ENCODE measurements at regions not wholly inside any gene's neighbourhood (a gene's known extent, or its start where the extent isn't known, plus 50 kb on each side); places are given as distances from the start of the nearest gene placed in this dataset.
"Not testable (repeated sequence)": the region's sequence is repeated elsewhere in the genome, so short reads cannot be mapped to it uniquely, and the experiment has no call there.

DNA sequence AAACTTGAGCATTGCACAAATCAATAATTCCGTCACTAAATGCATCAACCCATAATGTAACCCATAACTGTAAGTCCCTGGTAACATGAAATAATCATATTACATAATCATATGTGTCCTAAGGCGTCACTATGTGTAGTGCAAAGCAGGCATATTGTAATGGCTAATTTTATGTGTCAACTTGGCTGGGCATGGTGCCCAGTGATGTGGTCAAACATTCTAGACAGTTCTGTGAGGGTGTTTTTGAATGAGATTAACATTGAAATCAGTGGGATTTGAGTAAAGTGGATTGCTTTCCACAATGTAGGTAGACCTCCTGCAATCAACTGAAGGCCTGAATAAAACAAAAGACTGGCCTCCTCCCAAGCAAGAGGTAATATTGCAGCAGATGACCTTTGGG lies 794.4 kb upstream of the ACO1 start:
- no peak for DNase-seq

DNA sequence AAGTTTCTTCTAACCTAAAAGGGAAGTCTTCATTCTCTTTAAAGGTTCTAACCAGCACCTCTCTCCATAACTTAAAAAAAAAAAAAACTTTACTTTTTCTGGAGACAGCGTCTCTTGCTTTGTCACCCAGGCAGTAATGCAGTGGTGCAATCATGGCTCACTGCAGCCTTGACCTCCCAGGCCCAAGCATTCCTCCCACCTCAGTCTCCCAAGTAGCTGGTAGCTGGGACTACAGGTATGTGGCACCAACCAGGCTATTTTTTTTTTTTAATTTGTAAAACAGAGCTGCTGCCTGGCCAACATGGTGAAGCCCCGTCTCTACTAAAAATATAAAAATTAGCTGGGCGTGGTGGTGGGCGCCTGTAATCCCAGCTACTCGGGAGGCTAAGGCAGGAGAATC lies 787.4 kb upstream of the ACO1 start:
- not testable (repeated sequence) for DNase-seq

DNA sequence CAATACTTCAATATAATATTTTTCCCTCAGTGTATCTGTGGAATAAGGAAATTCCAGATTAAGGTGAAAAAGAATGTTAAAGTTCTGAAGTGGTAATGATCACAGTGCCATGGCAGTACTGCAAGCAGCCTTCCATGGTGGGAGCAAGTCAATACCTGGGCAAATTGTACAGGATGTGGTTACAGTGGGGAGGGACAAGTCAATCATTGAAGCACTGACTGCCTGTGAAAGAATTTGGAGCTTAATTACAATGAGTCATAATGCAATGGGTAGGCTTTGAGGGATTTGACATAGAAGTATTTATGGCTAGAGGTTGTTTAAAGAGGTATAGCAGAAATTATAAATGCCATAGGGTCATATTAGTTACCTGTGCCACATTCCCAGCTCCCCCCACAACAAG lies 786.5 kb upstream of the ACO1 start:
- DNase-seq, result no peak

DNA sequence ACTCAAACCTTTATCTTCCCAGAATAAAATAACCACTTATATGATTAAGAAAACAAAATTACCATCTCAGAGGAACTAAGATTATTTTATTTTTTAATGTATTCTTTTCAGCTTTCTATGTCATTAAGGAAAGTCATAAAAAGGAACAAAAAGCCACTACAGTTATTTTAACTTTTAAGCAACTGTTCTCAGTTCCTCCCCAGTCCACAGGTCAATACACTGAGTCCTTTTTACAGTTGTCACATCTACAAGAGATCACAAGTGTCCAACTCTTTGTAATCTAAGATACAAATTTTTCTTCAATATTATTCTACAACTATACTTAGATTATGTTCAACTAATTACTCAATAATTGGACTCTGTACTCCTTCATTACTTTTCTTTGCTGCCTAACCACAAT lies 782.8 kb upstream of the ACO1 start:
- no peak for DNase-seq

DNA sequence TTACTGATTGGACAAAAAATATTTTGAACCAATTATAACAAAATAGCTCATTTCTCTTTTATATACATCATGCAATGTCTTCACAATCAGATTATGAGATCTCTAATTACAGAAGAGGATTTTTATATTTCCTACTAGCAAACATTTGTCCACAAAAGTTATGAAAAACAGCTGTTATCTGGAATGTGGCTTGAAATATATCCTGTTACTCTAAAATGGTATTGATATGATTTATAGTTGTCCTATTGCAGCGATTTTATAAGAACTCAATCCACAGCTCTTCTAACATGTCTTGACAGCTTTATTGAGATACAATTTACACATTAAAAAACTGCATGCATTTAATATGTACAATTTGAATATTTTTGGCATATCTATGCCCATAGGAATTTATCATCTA lies 779.9 kb upstream of the ACO1 start:
- DNase-seq, result no peak

DNA sequence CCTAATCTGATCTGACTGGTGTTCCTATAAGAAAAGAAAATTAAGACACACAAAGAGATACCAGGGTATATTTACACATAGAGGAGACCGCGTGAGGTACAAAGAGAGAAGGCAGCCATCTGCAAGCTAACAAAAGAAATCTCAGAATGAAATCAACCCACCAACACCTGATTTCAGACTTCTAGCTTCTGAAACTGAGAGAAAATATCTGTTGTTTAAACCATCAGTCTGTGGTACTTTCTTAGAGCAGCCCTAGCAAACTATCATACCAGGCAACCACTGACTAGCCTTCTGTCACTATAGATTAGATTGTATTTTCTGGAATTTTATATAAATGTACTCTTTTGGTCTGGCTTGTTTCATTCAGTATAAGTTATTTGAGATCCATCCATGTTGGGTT lies 779.3 kb upstream of the ACO1 start:
- DNase-seq, result no peak

DNA sequence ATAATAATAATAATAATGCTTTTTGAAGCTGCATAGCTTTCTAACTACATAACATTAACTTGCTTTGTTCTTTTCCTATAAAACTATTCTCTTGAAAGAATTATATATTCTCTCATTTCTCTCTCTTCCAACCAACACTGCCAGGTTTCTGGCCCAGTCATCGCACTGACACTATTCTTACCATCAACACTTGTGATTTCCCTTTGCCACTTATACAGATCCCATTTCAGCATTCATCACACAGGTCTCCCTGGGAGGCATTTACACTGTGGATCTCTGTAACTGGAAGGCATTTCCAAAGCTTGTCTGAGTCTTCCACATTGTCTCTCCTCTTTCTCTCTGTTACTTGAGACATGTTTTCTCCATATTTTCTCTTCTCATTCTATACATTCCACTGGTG lies 777.8 kb upstream of the ACO1 start:
- DNase-seq, result no peak

DNA sequence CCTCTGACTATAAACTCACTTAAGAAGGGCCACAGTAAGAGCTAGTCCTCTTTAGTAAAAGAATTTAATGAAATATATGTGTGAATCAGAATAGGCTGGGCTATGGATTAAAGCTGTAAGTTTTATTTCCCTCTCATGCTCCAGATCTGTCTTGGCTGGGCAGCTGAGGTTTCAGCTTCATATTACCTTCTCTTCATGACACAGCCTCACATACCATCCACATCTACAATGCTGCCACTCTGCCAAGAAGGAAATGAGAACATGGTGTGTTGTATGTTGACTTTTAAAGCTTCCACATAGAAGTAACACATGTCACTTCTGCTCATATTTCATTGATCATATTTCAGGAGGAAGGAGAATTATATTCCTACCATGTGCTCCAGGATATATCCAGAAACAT lies 776.0 kb upstream of the ACO1 start:
- DNase-seq, result no peak

DNA sequence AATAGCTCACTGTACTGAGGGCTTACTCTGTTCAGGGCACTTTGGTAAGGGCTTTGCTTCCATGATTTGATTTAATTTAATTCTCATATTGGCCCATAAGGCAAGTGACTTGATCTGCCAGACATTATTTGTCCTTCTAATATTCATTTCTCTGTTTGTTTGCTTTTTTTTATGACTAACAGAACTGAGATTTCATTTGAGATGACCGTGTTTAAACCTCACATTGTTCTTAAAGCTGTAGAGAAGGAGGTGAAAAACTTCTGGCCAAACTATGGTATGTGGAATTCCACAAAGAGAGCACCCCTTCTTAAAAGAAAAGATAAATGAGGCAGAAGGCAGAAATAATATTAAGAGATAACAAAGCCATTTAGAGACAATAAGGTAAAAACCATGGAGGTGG lies 775.6 kb upstream of the ACO1 start:
- no peak for DNase-seq

DNA sequence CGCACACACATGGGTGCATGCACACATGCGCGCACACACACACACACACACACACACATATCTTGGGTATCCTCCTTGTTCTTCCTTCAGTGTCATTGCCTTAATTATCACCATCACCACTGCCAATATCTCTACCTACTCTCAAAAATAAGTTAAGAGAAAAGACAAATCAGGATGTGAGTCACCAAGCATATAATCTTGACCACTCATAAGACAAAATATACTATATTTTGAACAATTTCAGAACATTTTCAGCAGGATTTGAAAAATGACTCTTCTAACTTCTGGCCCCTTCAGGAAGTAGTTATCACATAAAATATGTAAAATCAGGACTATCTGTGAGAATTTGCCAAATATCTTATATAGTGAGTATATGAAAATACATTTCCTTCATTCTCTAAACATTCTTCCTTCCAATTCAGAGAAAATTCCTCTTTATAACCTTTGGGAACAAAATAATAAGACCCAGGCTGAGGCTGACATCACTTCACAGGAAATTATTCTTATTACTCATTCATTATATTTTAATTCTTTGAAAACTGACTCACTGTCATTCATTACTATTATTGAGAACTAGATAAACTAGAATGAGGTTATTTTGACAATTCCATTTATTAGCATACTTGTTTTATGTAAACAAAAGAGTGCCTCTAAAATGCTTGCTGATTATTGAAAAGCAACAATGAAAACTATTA lies 772.0 kb upstream of the ACO1 start:
- DNase-seq, result no peak

DNA sequence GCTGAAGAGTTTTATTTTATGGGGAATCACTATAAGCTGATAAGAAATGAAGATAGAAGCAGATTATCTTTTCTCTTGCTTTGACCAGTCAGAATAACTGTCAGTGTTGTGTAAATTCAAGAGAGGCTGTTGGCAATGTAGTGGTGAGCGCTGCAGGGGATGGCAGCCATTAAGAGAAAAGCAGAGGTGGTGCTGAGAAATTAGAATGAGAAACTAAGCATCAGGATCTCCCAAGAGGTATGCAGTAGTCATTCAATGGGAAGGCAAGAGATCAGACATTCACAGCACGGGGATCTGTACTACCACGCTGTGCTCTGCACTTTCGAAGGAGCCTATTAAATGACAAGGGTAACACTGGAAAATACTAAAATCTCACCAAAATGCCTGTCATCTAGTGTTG lies 768.5 kb upstream of the ACO1 start:
- DNase-seq, result no peak

DNA sequence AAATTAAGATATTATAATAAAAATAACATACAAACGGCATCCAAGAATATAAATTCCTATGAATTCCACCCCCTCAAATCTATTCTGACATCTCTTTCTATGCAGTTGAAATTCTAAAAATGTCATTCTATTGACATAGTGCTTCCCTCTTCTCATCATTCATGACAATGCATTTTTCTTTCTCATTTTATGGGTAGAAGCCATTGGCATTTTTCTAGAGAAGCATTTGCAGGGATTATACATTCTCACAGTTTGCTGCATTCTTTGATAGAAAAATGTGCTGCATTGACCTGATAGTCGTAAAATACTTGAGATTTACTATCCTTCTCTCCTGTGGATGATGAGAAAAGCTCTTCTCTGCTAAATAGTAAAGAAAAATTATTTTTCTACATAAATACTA lies 760.9 kb upstream of the ACO1 start:
- no peak for DNase-seq

DNA sequence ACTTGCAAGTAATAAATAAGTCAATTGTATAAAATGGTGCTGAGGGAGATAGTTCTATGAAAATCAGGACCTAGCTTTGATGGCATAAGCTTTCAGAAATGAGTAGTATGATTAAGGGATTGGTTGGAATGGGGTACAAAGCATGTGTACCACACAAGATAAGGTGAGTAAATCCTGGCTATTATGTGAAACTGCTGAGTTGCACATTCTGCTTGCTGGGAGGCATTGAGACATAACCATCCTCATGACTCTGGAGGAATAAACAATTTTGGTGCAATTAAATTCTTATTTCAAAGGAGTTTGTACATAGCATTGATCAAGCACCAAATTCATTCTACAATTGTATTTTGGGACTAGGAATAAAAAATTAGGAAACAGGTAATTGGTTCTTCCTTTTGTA lies 755.2 kb upstream of the ACO1 start:
- no peak for DNase-seq

DNA sequence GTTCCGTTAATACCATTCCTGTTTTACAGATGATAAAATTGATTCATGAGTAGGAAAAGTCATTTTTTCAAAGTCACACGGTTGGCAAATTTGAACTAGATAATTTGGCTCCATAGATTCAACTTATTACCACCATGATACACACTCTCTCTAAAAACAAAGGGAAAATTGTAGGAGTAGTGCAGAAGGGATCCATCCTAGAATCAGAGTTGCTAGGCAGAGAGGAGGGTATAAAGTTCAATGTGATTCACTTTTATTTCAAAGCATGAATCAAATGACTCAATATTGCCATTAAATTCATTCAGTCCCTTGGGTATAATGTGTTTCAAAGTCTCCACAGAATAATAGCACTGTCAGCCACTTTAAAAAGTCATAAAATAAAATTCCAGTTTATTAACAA lies 747.2 kb upstream of the ACO1 start:
- DNase-seq, result no peak

DNA sequence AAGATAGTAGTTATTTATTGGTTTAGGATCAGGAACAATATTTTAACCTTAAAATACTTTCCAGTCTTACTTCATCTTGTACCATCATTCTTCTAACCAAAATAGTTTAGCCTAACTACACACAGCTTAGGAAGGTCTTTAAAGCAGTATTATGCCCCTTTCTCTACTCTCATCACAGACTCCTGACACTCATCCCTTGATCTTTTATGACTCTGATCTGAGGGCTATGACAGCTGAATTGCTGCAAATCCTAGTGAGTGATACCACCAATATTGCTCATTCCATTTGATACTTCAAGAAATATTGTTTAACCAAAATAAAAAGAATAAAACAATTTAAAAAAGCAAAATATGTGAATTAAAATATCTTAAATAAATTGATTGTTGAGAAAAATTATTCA lies 746.6 kb upstream of the ACO1 start:
- no peak for DNase-seq

DNA sequence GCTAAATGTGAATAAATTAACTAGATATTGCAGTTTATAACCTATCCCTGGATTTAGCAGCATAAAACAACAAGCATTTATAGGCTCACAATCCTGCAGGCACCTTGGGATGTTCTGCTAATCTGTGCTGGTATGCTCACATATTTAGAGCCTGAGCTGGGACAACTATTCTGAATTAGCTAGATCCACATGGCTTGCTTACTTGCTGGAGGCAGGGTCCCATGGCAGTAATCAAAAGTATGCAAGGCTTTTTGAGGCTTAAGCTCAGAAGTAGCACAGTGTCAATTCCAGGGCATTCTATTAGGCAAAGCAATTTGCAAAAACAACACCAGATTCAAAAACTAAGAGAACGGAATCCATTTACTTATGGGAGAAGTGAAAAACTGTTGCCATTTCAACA lies 745.0 kb upstream of the ACO1 start:
- no peak for DNase-seq

DNA sequence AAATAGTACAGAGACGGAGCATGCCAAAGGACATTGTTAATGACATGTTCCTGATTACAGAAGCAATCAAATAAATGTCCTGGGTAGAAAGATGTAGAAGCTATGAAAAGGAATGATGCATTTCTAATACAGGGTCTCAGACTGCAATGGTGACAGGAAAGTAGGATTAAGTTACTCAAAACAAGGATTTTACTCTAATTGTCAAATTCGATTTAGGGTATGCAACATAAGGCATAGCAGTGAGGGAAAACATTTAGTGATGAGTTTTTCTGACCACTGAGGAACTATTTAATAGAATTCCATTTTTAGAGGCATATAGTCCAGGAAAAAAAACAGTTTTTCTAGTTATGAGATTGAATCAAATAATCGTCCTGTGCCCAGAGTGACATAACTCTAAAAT lies 715.1 kb upstream of the ACO1 start:
- DNase-seq, result no peak

DNA sequence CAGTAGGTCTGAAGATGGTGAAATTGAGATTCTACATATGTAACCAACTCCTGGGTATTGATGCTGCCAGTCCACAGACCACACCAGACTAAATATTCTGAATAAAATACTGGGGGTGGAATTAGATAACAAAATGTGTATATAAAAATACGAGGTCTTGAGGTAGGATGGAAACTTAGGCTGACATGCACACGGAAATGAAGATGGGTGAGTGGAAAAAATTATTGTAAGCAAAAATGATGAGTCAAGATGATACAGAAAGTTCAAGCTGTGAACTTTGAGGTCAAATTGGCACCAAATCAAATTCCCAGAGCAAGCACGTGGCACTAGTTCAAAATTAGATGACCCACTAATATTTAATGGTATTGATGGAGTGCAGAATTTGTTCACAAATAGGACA lies 713.4 kb upstream of the ACO1 start:
- no peak for DNase-seq

DNA sequence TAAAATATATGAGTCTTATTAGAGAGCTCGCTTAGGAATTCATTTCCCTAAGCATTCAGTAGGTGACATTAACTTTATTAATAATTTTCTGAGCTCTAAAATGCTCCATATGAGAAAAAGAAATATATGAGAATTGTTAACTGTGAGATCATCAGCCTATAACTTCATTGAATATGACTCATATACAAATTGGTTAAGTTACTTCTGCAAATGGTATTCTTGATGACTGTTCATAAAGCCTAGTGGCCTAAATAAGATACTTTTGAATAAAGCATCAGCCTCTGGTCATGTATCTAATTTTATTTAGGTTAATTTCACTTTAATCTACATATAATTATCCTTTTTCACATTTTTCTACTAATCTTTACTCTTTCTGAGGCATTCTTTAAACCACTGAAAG lies 710.2 kb upstream of the ACO1 start:
- DNase-seq, result no peak

DNA sequence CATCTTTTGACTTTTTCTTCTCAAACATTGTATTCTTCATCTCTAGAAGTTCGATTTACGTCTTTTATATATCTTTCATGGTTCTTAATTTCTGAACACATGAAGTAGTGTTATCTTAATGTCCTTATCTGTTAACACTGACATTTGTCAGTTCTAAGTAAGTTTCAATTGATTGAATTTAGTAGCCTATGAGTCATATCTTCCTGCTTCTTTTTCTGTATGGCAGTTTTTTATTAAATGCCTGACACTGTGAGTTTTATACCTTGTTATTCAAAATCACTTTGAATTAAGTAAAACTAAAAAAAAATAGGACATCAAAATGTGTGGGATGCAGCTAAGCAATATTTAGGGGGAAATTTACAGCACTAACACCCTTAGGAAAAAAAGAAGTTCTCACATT lies 707.0 kb upstream of the ACO1 start:
- DNase-seq, result no peak

DNA sequence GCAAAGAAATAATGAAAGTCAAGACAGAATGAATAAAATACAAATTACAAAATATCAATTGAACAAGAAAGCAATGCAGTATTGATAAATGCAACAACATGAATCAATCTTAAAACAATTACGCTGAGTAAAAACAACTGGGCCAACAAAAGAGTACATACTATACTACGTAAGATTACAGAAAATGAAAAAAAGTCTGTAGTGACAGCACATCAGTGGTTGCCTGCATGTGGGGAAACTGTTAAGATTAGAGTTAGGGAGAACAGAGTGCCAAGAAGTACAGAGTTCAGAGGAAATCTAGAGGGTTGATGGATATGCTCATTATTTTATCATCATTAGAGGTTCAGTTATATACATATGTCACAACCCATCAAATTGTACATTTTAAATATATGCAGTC lies 706.6 kb upstream of the ACO1 start:
- no peak for DNase-seq

DNA sequence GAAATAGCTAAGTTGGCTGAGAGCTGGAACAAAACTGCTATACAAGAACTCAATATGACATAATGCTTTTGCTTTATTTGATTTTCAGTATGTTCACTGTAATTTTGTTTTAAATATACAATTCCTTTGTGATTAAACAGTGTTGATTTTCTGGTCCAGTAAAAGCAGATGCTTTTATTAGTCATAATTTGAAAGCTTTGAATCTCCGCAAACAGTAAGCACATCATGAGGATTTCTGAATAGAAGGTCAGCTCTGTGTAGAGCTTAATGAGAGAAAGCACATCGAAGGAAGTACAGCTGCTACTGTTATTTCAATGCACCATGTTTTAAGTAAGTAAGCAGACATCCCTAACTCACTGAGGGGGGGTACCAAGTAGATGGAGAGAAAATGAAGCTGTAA lies 701.3 kb upstream of the ACO1 start:
- DNase-seq, result no peak

DNA sequence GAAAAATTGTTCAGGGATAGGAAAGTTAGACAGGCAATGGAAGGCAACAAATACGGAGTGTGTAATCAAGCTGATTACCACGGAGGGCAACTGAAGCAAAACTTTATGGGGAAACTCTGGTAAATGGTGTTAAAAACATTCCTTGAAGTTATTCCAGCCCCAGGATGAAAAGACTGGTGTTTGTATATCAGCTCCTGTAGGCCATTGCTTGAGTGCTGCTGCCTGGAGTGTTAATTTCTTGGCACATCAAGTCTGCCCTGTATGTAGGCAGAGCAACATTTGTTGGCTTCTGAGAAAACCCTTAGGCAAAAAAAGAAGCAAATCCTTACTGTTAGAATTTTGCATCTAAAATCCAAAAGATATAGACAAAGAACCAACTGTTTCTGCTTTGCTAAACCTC lies 686.5 kb upstream of the ACO1 start:
- no peak for DNase-seq

DNA sequence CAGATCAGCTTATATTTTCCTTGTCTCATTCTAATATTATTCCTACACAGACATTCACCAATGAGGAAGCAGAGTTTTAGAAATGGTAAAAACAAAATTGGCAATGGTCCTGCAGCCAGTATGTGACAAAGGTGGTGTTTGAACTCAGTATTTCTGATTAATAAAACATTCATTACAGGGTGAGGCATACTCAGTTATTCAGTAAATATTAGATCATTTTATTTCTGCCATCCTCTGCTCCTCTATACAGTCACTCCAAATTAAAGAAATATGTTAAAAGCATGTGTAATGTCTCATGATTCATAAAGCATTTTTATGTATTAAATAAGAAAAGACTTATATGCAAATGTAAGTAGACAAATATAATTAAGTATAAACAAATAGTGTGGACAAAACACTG lies 684.6 kb upstream of the ACO1 start:
- no peak for DNase-seq

DNA sequence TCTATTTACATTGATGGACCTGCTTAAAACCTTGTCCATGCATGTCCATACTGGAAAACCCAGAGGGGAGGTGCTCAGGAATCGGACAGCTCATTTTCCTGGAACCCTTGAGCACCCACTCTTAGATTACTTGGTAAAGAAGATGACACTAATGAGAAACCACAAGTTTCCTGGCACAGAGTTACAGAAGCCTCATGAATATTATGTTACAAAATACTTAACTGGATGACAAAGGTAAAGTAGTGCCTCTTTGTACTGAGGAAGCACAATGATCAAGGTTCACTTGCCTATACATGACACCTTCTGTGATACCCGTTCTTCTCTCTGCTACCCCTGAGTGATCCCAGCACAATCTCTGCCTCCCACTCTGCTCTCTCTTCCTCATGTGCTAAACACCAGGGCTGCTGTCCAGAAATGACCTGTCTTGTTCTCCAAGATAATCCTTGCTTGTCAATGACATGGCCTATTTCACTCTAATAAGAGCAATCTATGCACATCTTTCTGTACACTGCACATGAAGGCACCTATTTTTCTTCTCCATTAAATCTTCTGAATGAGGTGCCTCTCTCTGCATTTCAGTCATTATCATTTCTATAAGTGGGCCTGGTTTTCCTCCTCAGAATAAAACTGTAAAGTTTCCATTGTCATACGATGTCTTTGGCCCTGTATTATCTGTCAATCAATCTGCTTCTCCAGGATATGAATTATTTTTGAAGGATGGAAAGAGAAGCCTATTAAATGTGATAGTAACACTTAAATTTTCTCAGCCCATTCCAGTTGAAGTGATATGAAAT lies 684.0 kb upstream of the ACO1 start:
- no peak for DNase-seq
